GM21737 (cell line): ENCODE measurements at regions not wholly inside any gene's neighbourhood (a gene's known extent, or its start where the extent isn't known, plus 50 kb on each side); places are given as distances from the start of the nearest gene placed in this dataset.

ENCODE experiments used
- ATAC-seq: cut with Tn5 transposase; IDR thresholded peaks from one replicate; pipeline ENCODE4 v1.9.1; 2021; ENCODE audit warnings: mild to moderate bottlenecking, moderate library complexity; ENCODE audit not compliant: unreplicated experiment

DNA sequence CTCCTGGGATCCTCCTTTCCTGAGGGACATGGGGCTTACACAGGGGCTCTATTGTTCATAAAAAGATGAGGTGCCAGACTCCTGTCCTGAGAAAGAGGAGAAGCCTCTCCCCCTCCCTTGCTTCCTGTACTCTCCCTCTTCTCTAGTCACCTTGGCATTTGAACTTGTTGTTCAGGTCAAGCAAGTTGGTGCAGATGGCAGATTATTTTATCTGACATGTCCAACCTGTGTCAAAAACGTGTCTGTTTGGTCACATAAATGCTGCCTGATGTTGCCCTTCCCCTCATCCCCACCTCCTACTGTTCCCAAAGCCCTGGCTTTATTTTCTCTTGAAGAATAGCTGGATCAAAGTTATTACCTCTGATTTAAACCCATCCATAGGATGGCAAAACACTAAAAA is 154.8 kb downstream of the TMX1 start:
- no peak for ATAC-seq

DNA sequence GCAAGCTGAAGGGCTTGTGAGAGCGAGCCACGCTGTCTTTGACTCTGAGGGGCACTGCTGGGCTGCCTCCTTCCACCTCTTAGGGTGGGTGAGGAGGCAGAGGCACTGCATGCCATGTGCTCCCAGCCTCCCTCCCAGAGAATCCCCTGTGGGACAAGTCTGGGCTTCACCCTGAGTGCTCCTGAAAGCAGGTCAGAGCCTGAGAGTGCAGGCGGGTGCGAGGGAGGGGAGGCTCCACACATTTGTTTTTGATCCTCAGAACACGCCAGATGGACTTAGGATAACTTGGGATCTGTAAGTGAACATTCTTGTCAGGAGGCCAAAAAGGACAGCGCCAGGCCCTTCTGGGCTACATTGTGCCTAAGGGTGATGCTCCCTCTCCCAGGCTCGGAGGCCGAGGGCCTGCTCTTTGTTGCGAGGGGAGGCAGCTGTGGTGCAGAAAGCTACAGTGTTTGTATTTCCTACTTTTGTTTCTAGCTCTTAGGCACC is 155.4 kb downstream of the TMX1 start:
- no peak for ATAC-seq

DNA sequence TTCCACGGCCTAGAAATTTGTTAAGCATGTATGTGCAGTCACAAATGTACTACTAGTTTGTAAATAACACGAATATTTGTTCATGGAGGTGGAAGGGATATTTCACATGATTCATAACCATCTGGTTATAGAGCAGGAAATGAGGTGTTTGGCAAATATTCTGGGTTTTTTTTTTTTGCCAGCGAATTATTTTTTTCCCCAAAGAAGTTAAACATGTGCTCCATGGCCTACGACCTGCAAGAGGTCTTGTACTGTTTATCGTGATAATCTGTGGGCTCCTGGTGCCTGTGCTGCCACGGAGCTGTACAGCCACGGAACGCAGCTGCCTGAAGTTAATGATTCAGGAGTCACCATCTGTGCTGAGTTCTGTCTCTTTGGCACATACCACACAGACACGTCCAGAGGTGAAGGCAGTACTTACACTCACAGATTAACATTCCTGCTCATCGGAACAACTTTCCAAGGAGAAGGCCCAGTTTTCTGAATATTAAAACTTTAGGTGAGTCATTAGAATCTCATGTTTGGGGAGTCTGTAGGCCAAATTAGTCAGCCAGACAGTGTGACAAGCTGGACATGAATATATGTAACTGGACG is 156.3 kb downstream of the TMX1 start:
- ATAC-seq: no peak

DNA sequence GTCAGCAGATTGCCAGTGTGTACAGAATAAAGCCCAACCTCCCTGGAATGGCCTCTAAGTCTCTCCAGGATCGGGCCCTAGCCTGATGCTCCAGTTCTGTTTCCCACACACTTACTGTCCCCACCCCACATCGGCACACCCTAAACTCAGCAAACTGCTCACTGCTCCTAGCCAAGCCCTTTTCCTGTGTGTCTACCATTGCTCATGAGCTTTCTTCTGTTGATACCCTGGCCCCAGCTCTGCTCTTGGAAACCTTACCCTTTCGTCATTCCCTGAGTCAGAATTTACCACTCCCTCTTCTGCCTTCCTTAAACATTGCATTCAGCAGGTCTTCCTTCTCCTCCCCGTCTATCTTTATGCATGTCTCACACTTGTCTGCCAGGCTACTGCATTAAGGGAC is 158.9 kb downstream of the TMX1 start:
- ATAC-seq: no peak

DNA sequence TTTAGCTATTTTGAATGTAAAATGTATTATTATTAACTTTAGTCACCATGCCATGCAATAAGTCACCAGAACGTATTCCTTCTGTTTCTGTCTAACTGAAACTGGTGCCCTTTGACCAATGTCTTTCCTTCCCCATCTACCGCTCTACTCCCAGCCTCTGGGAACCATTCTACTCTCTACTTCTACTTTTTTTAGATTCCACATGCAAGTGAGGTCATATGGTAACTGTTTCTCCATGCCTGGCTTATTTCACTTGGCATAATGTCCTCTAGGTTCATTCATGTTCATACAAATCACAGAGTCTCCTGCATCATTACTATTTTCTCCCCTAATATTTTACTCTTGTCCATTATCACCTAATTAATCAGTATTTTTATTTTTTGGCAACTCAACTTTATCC is 160.1 kb downstream of the TMX1 start:
- ATAC-seq: no peak

DNA sequence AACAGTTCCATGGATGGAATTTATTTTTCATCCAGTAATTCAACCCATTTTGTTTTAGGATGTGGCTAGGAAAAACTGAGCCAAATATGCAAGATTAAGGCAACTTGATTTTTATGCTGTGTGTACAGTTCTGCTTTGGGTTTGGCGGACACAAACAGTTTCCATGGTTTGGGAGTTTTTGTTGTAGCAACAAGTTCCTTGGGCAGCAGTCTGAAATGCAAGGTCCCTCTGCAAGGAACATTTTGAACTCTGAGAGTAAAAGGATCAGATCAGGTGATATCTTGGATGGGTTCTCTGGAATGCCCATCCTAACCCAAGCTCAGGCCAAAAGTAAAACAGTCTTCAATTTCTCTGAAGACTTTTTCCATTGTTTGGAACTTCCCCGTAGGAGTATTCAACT is 161.2 kb downstream of the TMX1 start:
- ATAC-seq: no peak

DNA sequence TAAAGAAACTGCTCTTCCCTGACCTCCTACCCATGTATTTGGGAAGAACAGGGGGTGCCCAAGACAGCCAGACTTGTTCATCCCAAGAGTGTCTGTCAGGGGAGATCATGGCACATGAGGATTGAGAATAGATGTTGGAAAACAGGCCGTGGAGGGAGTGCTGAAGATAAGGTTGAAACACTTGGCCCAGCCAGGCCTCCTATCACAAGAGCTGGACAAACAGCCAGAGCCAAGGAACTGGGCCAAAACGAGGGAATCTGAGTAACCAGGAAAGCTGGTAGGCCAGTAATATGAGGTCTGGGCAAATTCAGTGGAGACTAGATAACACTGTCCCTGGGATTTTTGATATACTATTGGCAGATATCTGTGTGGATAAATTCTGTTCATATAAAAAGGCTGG is 161.7 kb downstream of the TMX1 start:
- ATAC-seq: no peak

DNA sequence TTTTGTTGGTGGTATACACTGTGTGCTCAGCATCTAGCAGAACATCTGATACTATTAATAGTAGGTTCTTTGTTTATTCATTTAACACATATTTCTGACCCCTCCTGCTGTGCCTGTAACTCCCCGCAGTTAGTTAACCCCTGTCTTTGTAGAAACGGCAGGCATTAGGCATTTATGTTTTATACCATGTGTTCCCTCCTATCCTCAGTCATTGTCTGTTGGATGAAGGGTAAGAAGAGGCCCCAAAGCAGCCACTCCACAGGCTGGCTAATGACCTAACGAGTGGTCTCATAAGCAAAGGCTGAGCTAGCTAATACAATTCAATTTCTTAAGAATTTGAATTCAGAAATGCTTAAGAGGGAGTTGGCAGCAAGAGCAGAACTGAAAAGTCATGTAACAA is 170.8 kb downstream of the TMX1 start:
- no peak for ATAC-seq

DNA sequence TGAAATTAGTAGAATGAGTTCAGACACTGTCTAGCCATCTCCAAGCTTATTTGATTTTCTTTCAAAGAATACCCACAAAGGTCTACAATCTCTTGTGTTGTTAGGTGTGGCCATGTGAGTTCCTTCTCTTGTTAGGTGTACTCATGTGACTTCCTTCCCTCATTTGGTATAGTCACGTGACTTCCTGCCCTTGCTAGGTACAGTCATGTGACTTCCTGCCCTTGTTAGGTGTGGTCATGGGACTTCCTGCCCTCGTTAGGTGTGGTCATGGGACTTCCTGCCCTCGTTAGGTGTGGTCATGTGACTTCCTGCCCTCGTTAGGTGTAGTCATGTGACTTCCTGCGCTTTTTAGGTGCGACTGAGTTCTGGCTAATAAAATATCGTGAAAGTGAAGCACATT is 179.6 kb downstream of the TMX1 start:
- ATAC-seq: no peak

DNA sequence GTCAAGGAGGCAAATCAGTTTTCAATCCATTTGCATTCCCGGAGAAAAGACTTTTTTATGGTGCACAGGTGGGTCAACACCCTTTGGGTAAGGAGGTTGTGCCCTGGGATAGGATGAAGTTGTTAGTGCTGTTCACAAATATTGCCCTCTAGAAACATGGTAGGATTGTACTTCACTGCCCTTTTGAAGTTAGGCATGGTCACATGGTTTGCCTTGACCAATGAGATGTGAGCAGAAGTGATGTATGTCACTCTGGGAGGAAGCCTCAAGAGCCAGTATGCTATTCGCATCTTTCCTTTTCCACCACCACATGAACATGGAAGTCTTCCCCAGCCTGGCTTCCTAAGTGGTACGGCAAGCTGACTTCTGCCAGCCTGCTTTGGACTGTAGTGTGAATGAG is 182.7 kb downstream of the TMX1 start:
- ATAC-seq: no peak

DNA sequence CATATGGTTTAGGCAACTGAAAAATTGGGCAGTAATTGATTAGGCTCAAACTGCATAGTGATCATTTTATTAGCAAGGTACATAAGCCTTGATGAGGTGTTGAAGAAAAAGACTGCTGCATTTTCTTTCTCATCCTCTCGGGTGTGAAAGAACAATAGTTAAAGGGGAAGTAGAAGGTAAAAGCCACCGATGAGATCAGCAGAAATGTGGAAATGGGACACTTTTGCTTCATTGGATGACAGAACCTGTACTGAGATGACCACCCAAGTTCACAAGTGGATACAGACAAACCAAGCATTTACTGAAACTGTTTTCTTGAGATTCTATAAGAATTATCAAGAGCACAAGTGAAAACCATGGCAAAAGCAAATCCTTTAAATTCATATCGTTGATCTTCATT is 184.0 kb downstream of the TMX1 start:
- no peak for ATAC-seq

DNA sequence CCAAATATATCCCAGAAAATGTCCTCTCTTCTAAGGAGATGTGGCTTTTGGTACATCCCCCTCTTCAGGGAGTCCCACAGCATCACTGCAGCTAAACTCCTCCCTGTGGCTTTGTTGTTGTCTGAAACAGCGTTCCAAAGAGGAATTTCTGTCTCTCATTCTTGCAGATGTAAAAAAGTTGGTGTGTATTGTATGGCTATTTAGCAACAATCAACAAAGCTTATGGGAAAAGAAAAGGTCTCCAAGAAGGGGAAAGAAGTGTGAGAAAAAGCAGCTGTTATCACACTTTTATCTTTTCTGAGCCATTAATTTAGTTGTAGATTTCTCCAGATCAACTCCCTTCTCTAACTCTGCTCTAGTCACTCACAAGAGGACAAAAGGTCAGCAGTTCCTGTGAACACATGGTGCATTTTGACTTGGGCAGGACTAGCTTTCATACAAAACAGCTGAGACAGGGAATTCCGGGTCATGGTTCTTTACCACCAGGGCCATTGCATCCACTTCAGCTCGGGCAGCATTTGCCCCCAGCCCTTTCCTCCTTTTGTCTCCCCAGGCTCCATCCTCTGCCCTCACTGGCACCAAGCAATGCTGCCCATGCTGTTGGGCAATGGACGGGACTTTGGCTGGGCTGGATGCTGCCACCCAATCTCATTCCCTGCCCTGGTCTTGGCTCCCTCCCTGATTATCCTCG is 184.7 kb downstream of the TMX1 start:
- no peak for ATAC-seq

DNA sequence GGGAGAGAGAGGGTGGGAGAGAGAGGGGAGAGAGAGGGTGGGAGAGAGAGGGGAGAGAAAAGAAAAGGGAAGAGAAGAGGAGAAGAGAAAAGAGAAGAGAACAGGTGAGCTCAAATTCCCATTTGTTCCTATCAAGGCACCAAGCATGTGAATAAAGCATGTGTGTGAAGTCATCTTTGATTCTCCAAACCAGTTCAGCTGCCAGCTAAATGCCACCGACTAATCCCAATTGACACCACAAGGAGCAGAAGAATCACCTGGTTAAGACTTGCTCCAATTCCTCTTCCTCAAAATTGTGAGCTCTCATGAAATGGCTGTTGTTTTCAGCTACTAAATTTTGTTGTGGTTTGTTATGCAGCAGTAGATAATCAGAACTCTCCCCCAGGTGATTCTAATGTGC is 188.9 kb downstream of the TMX1 start:
- no peak for ATAC-seq

DNA sequence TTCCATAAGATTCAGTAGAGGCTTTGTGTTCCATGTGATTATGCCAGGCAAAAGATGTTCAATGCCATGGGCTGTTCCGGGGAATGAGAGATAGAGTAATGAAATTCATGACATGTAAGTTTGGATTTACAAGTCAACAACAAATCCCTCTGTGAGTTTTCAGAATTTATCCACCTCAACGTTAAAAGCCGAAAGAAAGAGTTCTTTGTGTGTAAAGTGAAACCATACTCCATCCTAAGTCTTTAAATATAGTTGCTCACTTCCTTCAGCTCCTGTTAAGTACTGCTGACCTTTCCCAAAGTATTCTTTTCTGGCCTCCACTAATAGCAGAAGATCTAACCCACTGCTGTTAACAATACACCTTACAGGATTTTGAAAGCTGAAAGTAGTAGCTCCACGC is 190.0 kb downstream of the TMX1 start:
- no peak for ATAC-seq

DNA sequence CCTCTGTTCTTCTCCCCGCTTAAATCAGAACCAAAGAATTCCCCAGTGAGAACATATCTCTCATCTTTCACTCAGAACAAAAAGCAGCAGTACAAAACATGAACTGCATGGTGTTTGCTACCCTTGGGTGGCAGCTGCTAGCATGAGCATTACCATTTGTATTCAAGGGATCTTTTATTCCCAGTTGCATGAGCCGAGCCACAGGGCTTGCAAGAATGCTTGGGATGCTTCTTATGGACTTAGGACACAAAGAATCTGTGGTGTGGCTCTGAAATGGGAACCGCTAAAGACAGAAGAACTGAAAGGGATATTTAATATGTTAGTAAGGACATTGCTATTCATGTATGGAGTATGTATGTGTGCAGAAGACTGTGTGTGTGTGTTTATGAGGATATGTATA is 190.6 kb downstream of the TMX1 start:
- peak; percentile 3 for ATAC-seq

DNA sequence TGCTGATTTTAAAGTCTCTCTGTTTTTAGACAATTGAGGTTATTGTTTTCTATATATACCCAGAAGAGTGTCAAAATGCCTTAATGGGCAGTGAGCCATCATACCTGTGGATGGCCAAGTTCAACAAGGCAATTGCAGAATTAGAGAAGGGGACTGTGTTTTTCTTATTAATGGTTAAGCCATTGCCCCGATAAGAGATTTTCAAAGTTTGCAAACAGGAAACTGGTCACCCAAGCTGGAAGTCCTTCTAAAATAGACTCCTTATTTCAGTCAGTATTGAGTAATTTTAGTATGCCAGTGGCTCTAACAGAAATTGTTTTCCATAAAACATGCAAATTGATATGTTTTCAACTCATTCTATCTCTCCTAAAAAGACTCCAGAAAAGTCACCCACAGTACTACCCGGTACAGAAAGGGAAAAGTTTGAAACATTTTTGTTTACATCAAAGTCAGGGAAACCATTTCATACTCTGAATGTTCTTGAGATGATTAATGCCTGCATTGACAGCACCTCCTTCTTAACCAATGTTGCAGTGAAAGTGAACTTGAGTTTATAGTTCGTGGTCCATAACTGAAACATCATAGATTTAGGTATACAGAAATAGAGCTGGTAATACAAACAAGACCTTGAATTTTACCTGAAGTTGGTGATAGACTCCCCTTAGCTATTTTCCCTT is 191.1 kb downstream of the TMX1 start:
- peak; percentile 62 for ATAC-seq

DNA sequence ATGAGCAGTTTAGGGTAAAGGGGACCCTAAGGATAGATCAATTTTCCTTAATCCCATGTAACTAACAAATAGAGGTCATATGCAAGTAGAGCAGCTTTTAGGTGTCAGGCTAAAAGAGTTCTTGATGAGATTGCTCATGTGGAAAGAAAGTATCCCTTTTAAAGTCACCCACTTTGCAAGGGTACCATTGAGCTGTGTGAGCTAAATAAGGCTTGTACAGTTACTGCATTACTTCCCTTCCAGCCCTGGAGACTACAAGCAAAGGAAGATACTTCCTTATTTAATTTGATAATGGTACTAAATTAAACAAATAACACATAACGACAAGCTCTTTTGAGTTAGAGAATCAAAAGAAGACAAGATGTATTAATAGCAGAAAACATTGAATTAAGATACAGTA is 191.7 kb downstream of the TMX1 start:
- no peak for ATAC-seq

DNA sequence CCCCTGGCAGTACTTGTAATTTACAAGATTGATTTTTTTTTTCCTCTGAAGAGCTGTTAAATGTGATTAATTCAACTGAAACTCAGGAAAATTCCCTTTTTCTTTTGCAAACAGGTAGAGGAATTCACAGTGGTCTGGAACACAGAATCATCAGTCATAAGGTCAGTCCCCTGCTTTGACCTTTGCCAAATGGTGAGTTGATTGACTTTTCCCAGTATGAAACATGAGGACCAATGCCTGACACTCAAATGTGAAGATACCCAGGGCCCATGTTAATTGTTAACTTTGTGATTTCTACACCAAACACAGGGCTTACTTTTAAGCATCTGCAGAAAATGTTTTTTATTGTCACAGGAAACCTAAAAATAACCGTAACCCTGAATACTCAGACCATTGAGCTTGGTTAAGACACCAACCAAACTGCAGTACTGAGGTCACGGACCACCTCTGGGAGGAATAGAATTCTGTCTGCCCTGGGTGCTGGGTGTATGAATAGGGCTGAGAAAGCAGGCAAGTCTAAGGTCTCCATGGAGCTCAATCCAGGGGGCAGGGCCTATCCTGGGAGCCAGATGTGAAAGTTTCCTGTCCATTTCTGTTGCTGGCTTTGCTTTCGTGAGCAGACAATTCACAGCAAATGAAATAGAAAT is 192.4 kb downstream of the TMX1 start:
- peak; percentile 49 for ATAC-seq

DNA sequence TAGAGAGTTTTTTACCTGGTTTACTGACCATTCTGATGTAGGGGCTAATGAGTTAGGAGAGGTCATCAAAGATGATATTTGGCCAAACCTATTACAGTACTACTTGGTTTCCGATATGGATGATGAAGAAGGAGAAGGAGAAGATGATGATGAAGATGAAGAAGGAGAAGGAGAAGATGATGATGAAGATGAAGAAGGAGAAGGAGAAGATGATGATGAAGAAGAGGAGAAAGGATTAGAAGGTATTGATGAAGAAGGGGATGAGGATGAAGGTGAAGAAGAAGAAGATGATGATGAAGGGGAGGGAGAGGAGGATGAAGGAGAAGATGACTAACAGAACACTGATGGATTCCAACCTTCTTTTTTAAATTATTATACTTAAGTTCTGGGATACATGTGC is 196.6 kb downstream of the TMX1 start:
- no peak for ATAC-seq

DNA sequence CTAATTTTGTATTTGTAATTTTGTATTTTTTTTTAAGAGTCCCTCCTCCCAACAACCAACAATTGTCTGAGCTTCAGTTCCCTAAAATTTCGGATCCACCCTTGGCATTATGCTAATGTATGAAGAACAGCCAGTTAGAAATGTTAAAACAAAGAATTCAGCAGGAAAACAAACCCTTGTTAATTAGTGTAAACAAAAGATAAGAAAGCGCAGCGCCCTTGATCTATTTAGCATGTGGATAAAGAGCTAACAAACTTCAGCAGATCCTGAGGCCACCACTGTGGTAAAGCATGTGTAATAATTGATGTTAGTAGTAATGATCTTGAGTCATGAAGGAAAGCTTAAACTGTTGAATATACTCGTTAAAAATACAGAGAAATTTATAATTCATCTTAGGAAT is 199.8 kb downstream of the TMX1 start:
- ATAC-seq: no peak

DNA sequence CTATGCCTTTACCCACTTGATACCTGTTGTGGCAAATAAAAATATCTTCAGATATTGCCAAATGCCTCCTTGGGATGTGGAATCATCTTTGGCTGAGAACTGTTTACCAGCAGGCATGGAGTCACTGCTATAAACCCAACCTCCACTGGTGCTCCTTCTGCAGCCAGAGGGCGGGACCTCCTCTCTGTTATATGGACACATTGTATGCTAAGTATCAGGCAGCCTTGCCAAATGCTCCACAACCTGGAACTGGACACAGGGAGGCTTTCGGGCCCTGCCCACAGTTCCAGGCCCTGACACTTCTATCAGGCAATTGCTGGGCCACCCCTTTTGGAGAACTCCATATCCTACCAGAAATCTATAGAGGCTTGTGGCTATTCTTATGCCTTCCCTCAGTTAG is 201.0 kb downstream of the TMX1 start:
- no peak for ATAC-seq
